Calu3 (cell line): ENCODE measurements at regions not wholly inside any gene's neighbourhood (a gene's known extent, or its start where the extent isn't known, plus 50 kb on each side); places are given as distances from the start of the nearest gene placed in this dataset.

Experiments
- BruUV-seq: library from RNA; stranded (reverse); fragments of 400-500 nt; replicated peaks from 2 replicates; lab custom pipeline; 2021; lab: Mats Ljungman, UMichigan
- CTCF ChIA-PET: fragments of 300-600 bp; sonication (Branson Sonifier 250); formaldehyde crosslinking; loops from one replicate; lab custom pipeline; 2022; ENCODE audit warnings: antibody characterized with exemption; lab: Charles Lee
- DNase-seq: peaks from one replicate; pipeline ENCODE4 v3.0.0; 2022
- H3K27ac Mint-ChIP-seq: one replicate; pipeline ENCODE4 v1.8.0; 2022; ENCODE audit warnings: mixed read lengths; ENCODE audit not compliant: unreplicated experiment
- H3K27me3 Mint-ChIP-seq: one replicate; pipeline ENCODE4 v1.8.0; 2022; ENCODE audit warnings: mixed read lengths; ENCODE audit not compliant: unreplicated experiment
- H3K36me3 Mint-ChIP-seq: one replicate; pipeline ENCODE4 v1.8.0; 2022; ENCODE audit warnings: mild to moderate bottlenecking, moderate library complexity, mixed read lengths; ENCODE audit not compliant: insufficient read depth, unreplicated experiment
- H3K4me1 Mint-ChIP-seq: one replicate; pipeline ENCODE4 v1.8.0; 2022; ENCODE audit warnings: mild to moderate bottlenecking, low read depth, mixed read lengths; ENCODE audit not compliant: unreplicated experiment
- H3K4me3 Mint-ChIP-seq: one replicate; pipeline ENCODE4 v1.8.0; 2022; ENCODE audit warnings: mild to moderate bottlenecking, low read depth, moderate library complexity, mixed read lengths; ENCODE audit not compliant: unreplicated experiment
- H3K9me3 Mint-ChIP-seq: one replicate; pipeline ENCODE4 v1.8.0; 2022; ENCODE audit warnings: low read depth, mixed read lengths; ENCODE audit not compliant: unreplicated experiment
- CTCF ChIP-seq: fragments of 200-600 bp; IDR thresholded peaks from one replicate; pipeline ENCODE4 v1.8.0; 2022; ENCODE audit warnings: antibody characterized with exemption; ENCODE audit not compliant: unreplicated experiment
- intact Hi-C: fragments of 100-400 bp; cut with micrococcal nuclease; formaldehyde crosslinking; loops from one replicate; pipeline ENCODE4 v1.10.0; 2022; ENCODE audit not compliant: unreplicated experiment

- intact Hi-C loops, result loop anchor here (1.0 to 5.0 kb wide), 2 partner anchors 42 to 791 kb away; no protein-coding TSS in a partner anchor
- peak; percentile 23 for DNase-seq
- no peaks in the 10 kb centered on the region for H3K9me3 Mint-ChIP-seq
- TF ChIP-seq CTCF, result no peak
- peak overlapping the region; percentile 66 for H3K27ac Mint-ChIP-seq
- CTCF ChIA-PET, result interaction anchor here (1.4 to 5.1 kb wide), 2 partner anchors 8 to 90 kb away, joined by 4 to 67 read pairs; no protein-coding TSS in a partner anchor
- no peaks in the 10 kb centered on the region for H3K27me3 Mint-ChIP-seq
- no TSS peak for BruUV-seq
- H3K36me3 Mint-ChIP-seq, result no peaks in the 10 kb centered on the region
- peaks cover 35% of the 10 kb centered on the region for H3K4me1 Mint-ChIP-seq
- H3K4me3 Mint-ChIP-seq, result peak overlapping the region; percentile 23
Observed at GRCh38 chr5:86971034-86971571, 296.6 kb upstream of the RASA1 start.

GRCh38 chr5:86974955-86975354 is 292.7 kb upstream of the RASA1 start:
- Mint-ChIP-seq H3K36me3 (peaks cover 3% of the 10 kb centered on the region), H3K4me3 (no peak overlapping the region), H3K4me1 (peaks cover 65% of the 10 kb centered on the region), H3K27ac (no peak overlapping the region), H3K27me3 (no peaks in the 10 kb centered on the region), H3K9me3 (no peaks in the 10 kb centered on the region)
- intact Hi-C loops, result loop anchor here (5.0 kb wide), 1 partner anchor 787 kb away; no protein-coding TSS in a partner anchor
- CTCF ChIA-PET, result interaction anchor here (1.2 kb wide), 1 partner anchor 38 kb away, joined by 10 read pairs; no protein-coding TSS in a partner anchor
- BruUV-seq, result no TSS peak
- DNase-seq, result no peak
- no peak for TF ChIP-seq CTCF

DNA sequence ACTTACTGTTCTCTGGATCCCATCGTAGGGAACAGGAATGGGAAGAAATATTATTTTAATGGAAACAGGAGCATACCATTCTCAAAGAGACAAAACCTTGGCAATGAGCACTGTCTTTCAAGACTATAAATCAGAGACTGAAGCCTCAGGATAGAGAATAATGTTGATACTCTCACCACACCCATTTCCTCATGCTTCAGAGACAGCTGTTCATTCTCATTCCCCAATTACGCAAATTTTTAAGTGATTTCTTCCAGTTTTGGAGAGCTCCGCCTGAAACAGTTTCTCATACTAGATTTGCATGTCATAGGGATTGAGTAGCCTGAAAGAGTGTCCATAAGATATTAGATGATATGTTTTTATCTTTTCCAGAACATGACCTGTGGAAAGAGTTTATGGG is 290.5 kb upstream of the RASA1 start:
- no peaks in the 10 kb centered on the region for H3K9me3 Mint-ChIP-seq
- no peak for DNase-seq
- no peak overlapping the region for H3K4me3 Mint-ChIP-seq
- peaks cover 8% of the 10 kb centered on the region for H3K36me3 Mint-ChIP-seq
- intact Hi-C loops, result no loop called here
- H3K4me1 Mint-ChIP-seq, result peaks cover 62% of the 10 kb centered on the region
- CTCF ChIA-PET, result no interaction called here
- H3K27me3 Mint-ChIP-seq, result no peaks in the 10 kb centered on the region
- no peak for TF ChIP-seq CTCF
- no TSS peak for BruUV-seq
- peak overlapping the region; percentile 56 for H3K27ac Mint-ChIP-seq

DNA sequence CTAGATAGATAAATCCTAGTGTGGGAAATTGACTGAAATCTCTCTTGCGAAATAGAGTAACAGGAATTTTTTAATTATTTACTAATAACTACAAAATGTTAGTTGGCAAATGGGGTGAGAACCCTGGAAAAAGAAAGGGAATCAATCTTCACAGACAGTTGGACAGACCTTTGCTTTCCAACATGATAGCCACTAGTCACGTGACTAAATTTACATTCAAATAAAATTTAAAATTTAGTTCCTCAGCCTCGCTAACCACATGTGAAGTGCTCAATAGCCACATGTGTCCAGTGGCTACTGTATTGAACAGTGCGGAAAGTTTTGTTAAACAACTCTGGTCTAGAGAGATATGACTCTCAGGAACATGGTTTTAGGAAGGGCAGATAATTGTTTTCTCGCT is 289.9 kb upstream of the RASA1 start:
- CTCF ChIA-PET, result no interaction called here
- H3K27ac Mint-ChIP-seq, result peak overlapping the region; percentile 78
- intact Hi-C loops, result no loop called here
- BruUV-seq, result no TSS peak
- no peak overlapping the region for H3K4me3 Mint-ChIP-seq
- no peaks in the 10 kb centered on the region for H3K27me3 Mint-ChIP-seq
- no peak for TF ChIP-seq CTCF
- no peaks in the 10 kb centered on the region for H3K9me3 Mint-ChIP-seq
- peaks cover 62% of the 10 kb centered on the region for H3K4me1 Mint-ChIP-seq
- H3K36me3 Mint-ChIP-seq, result peaks cover 8% of the 10 kb centered on the region
- no peak for DNase-seq
